Left colon (tissue), 2 donors: ENCODE measurements at regions not wholly inside any gene's neighbourhood (a gene's known extent, or its start where the extent isn't known, plus 50 kb on each side); places are given as distances from the start of the nearest gene placed in this dataset.

ENCODE experiments used
- ATAC-seq: fragments of 200-7000 bp; cut with Tn5 transposase; one replicate; pipeline ENCODE4 v1.9.1; 2020; ENCODE audit warnings: mild to moderate bottlenecking, moderate library complexity
- DNase-seq, 2 donors: peaks; one replicate each; pipeline ENCODE4 v3.0.0-alpha.2; 2020
- intact Hi-C, 2 donors: fragments of 100-400 bp; cut with DNase I in 1 of 2; cut with micrococcal nuclease in 1 of 2; formaldehyde crosslinking; loops; one replicate each; pipeline versions ENCODE4 v1.11.2 to v1.14.0; 2022; cut with DNase I, micrococcal nuclease
- donor health status: DM: no; HTN: no; CAD: no.
- donor health status: DM: yes; HTN: yes; CAD: no.

- no peak for DNase-seq
- ATAC-seq, result no peak
- intact Hi-C loops, result no loop called here
These were observed 228.8 kb downstream of the OMA1 start for GRCh38 chr1:58317694-58318093.

DNA sequence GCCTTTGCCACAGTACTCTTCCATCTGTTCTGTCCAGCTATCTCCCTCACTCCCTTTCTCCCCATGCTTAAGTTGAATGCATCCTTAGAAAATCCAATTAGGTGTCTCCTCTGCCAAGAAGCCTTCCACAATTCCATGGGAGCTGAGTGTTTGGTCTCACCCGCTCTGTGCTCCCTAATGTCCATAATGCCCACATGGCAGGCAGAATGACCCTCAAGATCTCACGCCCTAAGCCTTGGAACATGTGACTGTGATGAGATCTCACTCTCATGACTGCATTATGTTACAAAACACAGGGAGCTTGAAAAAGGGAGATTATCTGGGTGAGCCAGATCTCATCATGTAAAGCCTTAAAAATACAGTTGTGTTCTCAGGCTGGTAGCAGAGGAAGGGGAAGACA is 229.4 kb downstream of the OMA1 start:
- ATAC-seq, result no peak
- no peak for DNase-seq
- intact Hi-C loops, result no loop called here

GRCh38 chr1:58316141-58316540 is 230.4 kb downstream of the OMA1 start:
- no peak for ATAC-seq
- no peak for DNase-seq
- intact Hi-C loops, result no loop called here

- intact Hi-C loops, result no loop called here
- DNase-seq, result no peak
- no peak for ATAC-seq
These were observed 233.5 kb downstream of the OMA1 start for GRCh38 chr1:58312971-58313563.

DNA sequence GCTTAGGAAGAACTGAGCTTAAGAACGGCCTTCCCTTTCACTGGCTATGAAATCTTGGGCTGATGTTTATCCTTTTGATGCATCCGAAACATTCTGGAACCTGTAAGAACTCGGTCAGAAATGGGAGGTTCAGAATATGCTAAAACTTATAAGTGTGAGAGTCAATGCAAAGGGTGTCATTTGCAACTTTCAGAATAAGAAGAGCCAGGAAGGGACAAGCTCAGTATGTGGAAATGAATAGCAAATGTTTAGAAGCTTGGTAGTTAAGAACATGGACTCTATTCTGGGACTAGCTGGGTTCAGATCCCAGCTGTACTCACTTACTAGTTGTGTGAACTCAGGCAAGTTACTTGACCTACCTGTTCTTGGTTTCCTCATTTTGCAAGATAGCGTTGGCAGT is 234.1 kb downstream of the OMA1 start:
- ATAC-seq (no peak), DNase-seq (no peak)
- intact Hi-C loops, result no loop called here

- intact Hi-C loops, result no loop called here
- DNase-seq, result no peak
- no peak for ATAC-seq
These were observed 235.6 kb downstream of the OMA1 start for GRCh38 chr1:58310881-58311280.

- intact Hi-C loops, result no loop called here
- DNase-seq (no peak), ATAC-seq (no peak)
These were observed 236.1 kb downstream of the OMA1 start for GRCh38 chr1:58310469-58310868.

GRCh38 chr1:58308206-58308605 is 238.3 kb downstream of the OMA1 start:
- intact Hi-C loops, result no loop called here
- no peak for ATAC-seq

DNA sequence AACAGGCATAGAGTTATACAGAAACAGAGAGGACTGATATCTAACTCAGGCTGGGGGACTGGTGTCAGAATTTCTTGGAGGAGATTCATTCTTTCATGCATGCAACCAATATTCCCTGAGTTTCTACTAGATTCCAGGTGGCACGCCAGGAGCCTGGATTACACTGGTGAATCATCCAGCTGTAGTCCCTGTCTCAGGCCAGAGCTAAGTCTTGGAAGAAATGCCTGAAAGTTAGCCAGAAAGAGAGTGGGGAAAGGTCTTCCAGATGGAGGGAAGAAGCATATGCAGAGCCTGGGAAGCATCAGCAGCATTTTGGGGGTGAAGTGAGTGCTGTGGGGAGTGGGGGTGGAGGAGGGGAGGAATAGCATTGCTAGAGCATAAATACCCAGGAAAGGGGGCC is 239.1 kb downstream of the OMA1 start:
- ATAC-seq (no peak), DNase-seq (no peak)
- intact Hi-C loops, result no loop called here

More at GRCh38 chr1:58308206-58308605, 238.3 kb downstream of the OMA1 start:
- no peak for DNase-seq

- intact Hi-C loops, result no loop called here
- ATAC-seq (no peak), DNase-seq (no peak)
These were observed 240.9 kb downstream of the OMA1 start for GRCh38 chr1:58305622-58306021.

- intact Hi-C loops, result no loop called here
- DNase-seq, result no peak
- no peak for ATAC-seq
These were observed 242.1 kb downstream of the OMA1 start for GRCh38 chr1:58304346-58304975.

DNA sequence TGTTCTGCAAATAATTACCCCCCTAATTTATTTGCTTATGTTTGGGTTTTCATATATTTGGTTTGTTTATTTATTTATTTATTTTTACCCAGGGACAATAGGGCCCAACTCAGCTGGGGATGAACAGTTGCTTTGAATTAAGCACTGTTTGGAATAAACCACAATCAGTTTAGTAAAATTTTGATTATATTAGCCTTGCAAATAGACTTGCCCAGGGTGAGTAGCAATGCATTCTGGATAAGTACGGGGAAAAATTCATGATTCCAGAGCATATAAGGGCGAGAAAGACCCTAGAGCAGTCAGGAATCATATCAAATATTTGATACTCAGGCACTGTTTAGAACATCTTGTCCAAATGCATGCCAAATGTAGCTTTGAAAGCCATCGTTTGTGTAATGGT is 242.7 kb downstream of the OMA1 start:
- intact Hi-C loops, result no loop called here
- ATAC-seq, result no peak
- DNase-seq, result no peak

DNA sequence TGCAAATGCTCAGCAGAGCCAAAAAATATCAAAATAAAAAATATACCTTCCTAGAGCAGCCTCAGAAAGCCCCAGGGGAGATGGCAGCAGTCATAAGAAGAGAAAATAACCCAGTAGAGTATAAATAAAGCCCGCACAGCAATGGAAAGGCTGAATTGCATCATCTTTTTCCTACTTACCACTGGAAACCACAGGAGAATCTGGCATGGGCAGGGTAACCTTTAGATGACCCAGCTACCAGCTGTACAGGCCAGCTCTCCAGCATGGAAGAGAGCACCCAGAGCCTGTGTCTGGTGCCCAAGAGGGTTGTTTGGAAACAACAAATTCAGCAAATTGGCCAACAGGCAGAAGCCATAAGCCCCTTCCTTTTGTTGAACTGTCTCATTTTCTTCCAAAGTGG is 253.1 kb downstream of the OMA1 start:
- intact Hi-C loops, result no loop called here
- DNase-seq, result no peak
- ATAC-seq, result no peak

GRCh38 chr1:58290685-58291372 is 255.7 kb downstream of the OMA1 start:
- ATAC-seq, result no peak

GRCh38 chr1:58288624-58289142 is 257.8 kb downstream of the OMA1 start:
- DNase-seq (no peak), ATAC-seq (no peak)
- intact Hi-C loops, result no loop called here

More at GRCh38 chr1:58290685-58291372, 255.7 kb downstream of the OMA1 start:
- intact Hi-C loops, result no loop called here
- DNase-seq, result no peak

DNA sequence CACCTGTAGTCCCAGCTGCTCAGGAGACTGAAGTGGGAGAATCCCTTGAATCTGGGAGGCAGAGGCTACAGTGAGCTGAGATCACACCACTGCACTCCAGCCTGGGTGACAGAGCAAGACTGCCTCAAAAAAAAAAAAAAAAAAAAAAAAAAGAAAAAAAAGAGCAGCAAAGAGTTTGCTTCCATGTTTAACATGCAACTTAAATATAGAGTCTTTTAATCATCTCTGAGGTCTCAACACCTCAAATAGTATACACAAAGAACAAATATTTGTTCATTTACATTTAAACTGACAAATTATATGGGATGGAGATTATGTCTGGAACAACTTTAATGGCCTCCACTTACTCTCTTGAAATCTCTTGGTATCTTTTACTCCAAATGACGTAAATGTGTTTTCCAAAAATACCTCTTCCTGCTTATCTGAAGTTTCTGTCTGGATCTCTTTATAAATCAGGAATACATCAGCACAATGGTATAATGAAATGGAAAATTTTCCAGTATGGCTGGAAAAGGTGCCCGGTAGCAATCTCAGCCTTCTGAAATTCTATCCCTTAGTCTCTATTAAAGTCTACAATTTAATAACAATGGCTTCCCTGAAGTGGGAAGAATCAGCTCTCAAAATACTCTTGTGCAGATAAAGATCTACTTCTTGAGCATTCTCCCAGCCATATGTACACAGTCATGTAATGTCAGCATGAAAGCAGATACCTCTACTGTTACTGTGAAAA is 258.5 kb downstream of the OMA1 start:
- ATAC-seq (no peak), DNase-seq (no peak)
- intact Hi-C loops, result no loop called here

DNA sequence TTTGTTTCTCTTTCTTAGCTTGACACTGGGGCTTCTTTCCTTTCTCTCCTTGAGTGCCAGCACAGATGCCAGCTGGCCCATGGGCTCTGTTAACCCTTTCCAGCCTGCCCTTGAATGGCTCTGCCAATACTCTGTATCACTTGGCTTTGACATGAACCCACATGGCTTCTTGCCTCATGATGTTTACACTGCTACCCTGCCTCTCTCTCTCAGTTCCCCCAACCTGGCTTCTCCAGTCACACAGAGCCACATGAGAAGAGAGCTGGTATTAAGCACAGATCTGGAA is 262.4 kb downstream of the OMA1 start:
- no peak for ATAC-seq
- DNase-seq, result no peak
- intact Hi-C loops, result no loop called here

DNA sequence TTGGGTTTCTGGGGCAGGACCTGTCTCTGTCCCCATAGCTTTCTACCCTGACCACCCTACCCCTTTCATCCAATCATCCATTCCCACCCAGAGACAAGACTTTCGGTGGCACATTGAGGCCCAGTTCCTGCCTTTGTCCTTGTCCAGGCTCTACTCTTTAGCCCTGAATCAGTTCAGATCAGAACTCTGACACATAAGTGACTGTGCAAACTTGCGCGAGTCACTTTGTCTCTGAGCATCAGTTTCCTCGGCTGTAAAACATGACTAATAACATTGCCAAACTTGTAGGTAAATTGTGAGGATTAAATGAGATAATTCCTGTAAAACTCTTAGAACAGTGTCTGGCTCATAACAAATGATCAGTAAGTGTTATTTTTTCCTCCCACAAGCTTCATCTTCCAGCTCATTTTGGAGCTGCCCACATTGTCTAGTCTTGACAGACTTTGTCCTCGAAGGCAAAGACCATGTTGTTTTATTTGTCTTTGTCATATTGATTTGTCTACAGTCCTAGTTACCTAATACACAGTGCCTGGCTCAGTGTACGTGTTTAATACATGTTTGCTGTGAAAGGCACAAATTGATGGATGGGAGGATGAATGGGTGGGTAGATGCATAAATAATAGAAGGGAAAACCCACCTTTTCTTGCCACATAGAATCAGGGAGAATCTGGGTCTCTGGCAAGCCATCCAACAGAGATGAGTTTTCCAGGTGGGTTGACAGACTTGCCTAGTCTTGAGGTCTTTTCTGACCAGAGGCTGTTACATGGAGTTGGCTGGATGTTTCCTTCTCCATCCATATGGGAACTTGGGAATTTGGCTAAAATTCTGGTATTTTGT is 262.9 kb downstream of the OMA1 start:
- intact Hi-C loops, result no loop called here
- DNase-seq, result no peak
- no peak for ATAC-seq
